HG03439 (cell line): ENCODE measurements at regions not wholly inside any gene's neighbourhood (a gene's known extent, or its start where the extent isn't known, plus 50 kb on each side); places are given as distances from the start of the nearest gene placed in this dataset.

Experiments used
- ATAC-seq: cut with Tn5 transposase; IDR thresholded peaks from one replicate; pipeline ENCODE4 v1.9.1; 2021; ENCODE audit warnings: mild to moderate bottlenecking, moderate library complexity; ENCODE audit not compliant: unreplicated experiment

DNA sequence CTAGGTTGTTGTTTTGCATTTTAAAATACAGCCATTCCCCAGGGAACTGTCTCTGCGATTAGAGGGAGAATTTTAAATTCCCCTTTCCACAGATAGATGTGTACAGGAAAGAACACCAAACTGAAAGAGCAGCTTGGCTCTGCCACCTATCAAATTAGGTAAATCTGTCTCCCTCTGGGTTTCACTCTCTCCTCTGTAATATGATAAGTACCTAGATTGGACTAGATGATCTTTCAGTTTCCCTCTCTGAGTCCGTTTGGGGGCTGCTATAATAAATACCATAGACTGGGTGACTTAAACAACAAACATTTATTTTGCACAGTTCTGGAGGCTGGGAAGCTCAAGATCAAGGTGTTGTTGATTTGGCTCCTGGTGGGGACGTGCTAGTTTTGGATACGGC, 186.0 kb downstream of the KIF20B start:
- ATAC-seq: peak; percentile 50

DNA sequence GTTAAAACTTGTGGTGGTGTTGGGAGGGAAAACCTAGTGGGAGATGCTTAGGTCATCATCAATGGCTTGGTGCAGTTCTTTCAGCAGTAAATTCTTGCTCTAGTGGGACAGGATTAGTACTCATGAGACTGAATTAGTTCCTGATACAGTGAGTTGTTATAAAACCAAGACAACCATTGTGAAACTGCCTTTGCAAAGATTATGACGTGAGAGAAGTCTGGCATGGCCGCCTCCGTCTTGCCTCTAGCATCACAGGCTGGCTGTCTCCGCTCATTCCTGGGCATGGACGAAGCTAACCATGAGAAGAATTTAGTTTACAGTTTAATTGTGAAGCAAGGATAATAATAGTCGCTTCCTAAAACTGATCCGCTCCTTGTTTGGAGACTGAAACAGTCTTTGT, 186.4 kb downstream of the KIF20B start:
- peak; percentile 57 for ATAC-seq

DNA sequence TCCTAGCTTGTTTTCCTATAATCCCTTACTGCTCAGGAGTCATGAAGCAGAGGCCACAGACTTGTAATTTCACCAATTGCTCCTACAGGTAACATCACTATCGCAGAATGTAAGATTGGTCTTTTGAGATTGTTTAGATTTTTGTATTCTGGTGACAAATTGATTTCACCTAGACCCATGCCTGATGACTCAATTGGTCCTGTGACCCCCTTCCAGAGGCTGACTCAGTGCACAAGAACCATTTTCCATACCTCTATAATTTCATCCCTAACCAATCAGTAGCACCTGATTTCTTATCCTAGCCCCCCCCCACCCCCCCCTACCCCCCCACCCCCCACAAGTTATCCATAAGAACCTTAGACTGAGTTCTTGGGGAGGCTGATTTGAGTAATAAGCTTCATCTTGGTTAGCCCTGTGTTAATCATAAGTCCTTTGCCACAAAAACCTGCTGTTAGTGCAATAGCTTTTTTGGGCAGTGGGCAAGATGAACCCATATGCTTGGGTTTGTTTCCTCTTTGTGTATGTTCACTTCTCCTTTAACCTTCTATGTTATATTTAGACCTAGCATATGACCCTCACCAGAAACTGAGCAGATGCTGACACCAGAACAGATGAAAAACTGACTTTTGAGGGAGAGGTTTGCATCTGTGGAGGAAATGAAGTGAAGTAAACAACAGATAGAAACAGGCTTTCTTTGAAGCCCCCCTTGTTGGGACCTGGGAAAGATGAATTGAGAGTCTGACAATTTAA, 187.1 kb downstream of the KIF20B start:
- ATAC-seq: peak; percentile 71

DNA sequence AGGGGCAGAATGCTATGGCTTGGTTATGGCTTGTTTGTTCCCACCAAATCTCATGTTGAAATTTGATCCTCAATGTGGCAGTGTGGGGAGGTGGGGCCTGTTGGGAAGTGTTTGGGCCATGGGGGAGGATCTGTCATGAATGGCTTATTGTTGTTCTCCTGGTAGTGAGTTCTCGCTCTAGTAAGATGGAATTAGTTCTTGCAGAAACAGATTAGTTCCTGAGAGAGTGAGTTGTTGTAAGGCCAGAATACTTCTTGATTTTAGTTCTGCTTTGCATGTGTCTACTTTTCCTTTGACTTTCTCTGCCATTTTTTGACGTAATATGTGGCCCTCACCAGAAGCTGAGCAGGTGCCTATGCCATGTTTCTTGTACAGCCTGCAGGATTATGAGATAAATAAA, 188.2 kb downstream of the KIF20B start:
- no peak for ATAC-seq

DNA sequence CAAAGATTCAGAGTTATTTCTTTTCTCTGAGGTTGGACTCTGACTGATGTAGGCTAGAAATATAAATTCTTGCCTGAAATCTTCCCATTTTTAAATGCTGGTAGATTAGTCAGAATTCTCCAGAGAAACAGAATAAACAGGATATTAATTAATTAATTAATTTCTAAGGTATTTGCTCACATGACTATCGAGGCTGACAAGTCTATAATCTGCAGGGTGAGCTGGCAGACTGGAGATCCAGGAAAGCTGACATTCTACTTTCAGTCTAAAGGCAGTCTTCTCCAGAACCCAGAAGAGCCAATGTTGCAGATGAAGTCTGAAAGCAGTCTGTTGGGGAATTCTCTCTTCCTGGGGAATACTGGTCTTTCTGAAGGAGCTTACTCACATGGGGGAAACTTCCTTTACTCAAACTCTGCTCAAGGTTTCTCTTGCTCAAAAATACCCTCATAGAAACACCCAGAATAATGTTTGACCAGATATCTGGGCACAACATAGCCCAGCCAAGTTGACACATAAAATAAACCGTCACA, 189.7 kb downstream of the KIF20B start:
- ATAC-seq: no peak

DNA sequence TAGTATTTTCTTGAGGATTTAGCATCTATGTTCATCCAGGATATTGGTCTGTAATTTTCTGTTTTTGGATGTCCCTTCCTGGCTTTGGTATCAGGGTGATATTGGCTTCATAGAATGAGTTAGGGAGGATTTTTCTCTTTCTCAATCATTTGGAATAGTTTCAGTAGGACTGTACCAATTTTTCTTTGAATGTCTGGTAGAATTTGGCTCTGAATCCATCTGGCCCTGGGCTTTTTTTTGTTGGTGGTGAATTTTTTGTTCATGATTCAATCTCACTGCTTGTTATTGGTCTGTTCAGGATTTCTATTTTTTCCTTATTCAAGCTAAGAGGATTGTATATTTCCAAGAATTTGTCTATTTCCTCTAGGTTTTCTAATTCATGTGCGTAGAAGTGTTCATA, 192.7 kb downstream of the KIF20B start:
- ATAC-seq: no peak

DNA sequence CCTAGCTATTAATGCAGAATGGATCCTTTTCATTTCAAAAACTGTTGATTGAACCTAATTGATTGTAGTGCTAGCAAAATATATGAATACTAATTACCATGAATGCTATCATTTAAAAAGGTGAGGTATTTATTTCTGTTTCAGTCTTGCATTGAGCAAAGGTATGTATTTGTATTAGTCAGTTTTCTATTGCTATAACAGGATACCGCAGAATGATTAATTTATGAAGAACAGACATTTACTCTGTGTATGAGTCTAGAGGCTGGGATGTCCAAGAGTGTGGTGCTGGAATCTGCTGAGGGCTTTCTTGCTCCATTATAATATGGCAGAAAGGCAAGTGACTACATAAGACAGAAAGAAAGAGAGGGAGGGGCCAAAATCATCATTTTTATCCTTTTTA, 199.2 kb downstream of the KIF20B start:
- ATAC-seq: no peak

DNA sequence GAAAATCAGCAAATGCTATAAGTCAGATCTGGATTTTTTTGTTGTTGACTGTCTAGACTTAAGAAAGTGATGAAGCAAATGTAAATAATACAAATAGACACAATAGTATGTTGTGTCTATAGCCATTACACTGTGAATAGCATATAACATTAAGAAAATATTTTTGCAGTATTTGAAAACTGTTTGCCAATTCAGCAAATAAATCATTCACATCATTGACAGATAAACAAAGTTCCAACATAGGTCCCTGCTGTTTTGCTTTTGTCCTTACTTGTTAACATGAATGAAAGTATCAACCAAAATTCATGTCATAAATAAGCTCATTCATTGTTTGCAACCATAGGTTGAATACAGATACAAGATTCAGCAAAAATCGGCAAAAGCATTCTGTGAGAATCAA, 200.5 kb downstream of the KIF20B start:
- ATAC-seq: no peak

DNA sequence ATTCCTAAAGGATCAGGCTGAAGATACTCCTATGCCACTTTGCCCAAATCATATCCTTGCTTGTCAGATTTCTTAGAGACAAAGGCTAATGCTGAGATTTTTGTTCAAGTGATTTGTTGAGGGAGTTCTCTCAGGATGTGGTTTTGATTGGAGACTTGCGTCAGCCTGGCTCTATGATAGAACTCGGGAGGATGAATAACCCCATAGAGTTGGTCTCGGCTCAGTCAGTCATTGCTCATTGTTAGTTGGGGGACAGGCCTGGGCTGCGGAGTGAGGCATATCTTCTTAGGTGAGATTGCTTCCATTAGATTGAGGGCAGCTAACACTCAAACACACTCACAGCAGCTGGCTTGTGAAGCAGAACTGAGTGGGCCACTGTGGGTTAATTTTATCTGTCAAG, 203.4 kb downstream of the KIF20B start:
- no peak for ATAC-seq

DNA sequence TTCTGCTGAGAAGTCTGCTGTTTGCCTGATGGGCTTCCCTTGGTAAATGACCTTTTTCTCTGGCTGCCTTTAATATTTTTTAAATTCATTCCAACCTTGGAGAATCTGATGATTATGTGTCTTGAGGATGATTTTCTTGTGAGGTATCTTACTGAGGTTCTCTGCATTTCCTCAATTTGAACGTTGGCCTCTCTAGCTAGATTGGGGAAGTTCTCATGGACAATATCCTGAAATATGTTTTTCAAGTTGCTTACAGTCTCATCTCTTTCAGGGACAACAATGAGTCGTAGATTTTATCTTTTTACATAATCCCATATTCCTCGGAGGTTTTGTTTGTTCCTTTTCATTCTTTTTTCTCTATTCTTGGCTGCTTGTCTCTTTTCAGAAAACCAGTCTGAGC, 208.4 kb downstream of the KIF20B start:
- ATAC-seq: no peak

DNA sequence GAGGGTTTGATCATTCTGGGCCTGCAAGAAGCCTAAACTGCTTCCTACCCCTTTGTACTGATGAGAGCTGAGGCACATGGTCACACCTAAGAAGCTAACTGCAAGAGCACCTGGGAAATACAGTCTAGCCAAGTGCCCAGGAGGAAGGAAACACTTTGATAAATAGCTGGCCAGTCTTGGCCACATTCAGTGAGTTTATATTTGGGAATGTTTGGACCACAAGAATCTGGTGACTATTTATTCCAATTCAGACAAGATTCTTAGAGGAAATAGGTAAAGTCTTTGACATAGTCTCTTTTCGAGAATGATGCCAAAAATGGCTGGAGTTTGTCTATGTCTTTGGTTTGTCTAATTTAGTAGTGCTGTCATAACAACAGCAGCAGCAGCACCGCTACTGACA, 213.6 kb downstream of the KIF20B start:
- no peak for ATAC-seq

DNA sequence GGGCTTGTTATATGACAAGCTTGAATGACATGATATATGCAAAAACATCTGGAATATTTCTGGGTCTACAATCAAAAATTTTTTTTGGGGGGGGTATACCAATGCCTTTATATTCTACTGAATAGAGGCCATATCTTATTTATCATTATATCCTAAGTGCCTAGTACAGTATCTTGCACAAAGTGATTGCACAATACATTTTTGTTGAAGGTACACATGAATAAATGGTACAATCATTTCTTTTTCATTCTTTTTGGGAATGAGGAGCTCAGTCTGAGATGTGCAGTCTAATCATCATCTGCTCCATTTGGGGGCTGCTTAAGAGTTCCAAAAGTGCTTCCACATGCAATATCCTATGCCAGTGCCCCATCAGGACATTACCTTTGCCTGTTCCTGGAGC, 214.6 kb downstream of the KIF20B start:
- ATAC-seq: no peak

DNA sequence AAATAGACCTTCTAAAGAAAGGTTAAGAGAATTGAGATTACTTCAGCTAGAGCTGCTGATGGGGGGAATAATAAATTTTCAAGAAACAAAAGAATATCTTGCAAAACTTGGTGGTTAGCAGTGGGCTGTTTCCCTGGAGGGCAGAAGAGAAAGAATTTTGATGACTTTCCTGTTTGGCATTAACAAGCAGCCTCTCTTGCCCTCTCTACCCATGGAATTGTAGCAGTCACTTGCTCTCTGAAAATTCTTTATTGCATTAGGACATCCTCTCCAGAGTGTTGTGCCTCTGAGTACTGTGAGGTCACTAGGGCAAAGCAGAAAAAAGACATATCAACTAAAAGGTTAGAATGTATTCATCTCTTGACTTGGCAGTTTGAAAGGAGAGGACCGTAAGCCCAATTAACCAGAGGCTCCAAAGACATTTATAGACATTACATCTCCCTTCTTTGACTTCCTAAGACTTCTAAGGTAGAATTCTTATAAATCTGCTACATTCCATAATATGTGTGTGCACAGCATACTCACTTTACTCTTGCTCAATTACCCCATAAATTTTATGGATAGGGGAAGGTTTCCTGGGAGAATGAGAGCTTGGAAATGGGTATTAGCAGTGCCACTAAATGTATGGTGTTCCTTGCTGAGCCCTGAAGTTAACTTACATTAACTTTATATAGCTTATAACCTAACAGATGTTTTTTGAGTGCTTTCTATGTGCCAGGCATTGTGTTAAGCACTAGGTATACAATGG, 215.3 kb downstream of the KIF20B start:
- ATAC-seq: no peak

DNA sequence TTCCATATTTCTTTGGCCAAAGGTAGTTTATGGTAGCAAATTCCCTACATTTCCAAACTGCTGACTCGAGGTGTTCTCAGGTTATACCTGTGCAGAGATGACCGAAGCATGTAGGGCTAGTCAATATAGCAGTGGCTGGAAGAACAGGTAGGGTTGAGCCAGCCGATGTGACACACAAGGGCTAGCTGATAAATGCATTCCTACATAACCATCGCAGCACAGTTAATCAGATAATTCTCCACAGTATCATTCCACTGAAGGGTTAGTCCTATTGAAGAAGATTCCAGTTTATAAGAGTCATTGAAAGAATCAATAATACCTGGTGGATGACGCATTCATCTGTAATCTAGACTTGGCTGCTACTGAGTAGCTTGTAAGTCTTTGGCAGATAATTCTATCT, 220.0 kb downstream of the KIF20B start:
- ATAC-seq: no peak

DNA sequence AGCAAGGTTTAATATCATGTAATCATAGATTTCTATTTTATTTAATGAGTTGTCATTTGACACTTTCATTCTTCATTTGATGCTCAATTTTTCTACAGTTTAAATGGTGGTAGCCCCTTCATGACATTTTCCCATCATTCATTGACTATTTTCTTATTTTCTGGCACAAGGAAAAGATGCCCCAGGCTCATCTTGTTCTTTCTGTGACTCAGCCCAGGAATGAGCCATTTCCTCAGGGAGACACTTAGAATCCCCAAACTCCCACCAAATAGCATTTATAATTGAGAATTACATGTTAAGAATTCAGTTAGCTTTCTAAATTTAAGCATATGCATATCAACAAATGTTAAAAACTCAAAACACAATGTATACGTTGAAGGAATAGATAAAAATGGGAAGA, 222.3 kb downstream of the KIF20B start:
- ATAC-seq: no peak

DNA sequence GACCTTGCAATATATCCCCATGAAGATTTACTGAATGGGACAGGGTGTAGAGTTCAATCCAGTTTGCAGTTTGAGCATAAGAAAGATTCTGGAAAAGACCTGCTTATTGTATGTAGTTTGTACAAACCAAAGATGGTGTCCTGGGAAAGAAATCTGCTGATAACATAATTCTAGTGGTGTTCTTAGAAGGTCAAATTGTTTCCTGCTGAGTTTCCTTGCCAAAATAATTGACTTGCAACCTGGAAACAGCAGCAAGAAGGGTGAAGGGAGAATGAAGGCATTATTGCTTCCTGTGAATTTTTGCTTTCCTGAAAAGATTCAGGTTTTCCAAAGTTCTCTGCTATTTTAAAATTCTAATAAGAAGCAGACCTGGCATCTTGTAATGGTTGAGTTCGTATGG, 222.9 kb downstream of the KIF20B start:
- ATAC-seq: no peak

DNA sequence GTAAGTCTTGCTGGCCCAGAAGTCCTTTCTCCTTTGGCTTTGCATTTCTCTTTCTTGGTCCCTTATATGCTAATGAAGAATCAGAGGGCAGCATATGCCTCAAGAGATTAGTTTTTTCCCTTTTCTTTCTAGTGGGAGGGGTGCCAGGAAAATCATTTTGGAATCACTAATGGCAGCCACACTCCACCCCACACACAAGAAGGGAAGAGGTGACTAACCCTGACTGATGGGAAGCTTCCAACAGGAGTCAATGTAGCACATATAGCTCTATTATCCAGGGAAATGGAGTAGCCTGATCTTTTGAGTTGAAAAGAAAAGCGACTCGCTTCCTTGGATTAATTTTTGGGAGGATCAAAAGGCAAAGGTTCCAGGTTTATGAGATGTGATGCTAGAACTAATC, 225.3 kb downstream of the KIF20B start:
- ATAC-seq: no peak

DNA sequence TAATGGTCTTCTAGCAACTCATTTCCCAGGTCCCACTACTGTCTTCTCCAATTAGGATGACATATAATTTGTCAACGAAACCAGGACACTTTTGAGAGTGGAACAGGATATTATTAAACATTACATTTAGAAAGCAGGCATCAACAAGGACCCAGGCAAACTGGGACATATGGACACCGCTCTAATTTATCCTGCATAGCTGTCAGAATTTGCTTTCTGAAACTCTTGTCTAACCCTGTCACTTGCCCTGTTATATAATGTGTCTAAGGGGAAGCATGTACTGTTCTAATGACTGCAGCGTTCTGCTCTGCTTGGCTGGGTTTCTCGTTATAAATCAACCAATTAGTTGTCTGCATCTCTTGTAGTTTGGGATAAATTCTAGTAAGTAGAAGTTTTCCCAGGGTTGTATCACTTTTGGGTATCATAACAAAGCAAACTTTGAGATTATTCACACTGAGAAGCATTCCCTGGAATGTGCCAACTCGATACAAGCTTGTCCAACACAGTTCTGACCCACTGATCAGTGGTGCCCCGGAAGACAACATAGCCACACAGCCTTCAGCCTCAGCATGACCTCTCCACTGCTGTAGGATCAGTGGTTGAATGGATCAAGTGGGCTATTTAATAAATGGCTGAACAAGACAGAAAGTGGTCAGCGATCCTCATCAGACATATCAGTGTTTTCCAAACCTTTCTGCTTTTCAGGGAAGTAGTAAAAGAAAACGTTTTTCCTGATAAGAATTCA, 228.1 kb downstream of the KIF20B start:
- ATAC-seq: no peak

DNA sequence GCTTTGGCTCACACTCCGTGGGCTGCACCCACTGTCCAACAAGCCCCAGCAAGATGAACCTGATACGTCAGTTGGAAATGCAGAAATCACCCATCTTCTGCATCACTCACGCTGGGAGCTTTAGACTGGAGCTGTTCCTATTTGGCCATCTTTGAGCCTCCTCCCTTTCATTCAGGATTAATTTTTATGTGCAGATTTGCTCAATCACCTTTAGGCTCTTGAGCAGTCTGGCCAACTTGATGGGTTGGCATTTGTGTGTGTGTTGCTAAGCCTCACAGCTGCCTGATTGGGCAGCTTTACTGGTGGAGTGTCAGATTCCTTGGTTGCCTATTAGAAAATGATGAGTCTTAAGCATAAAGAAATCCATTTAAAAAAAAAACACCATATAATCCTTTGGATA, 236.1 kb downstream of the KIF20B start:
- ATAC-seq: no peak

DNA sequence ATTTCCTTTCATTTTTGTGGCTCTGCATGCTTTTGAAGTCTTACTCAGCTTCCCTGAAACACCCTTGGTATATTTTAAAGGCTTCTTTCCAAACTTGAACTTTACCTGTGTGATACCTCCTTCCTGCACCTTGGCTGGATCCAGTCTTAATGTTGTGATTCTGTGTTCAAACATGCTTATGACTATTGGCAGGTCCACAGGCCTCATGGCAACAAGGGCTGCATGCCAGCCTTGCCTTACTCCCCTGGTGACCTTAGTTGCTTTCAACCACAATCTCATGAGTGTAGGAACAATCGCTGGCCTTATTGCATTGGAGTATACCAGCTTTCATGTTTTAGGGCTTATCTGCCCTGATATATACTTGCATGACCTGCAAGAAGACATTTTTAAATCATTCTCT, 238.7 kb downstream of the KIF20B start:
- no peak for ATAC-seq

DNA sequence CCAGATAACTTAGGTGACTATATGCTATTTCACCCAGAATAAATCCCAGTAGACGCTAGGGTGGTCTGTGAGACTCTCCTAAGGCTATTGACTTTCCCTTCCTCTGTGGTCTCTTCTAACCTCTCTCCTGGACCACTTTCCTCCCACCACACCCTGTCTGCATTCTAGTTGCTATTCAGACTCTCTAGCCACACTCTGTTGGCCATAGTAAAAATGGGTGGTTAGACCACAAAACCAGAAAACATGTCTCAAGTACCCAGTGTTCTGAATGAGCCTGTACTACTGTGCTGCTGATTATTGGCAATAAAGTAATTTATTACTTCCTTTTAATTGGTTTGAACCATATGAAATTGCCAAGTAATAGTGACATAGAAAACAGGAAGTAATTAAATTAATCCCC, 240.8 kb downstream of the KIF20B start:
- ATAC-seq: no peak

DNA sequence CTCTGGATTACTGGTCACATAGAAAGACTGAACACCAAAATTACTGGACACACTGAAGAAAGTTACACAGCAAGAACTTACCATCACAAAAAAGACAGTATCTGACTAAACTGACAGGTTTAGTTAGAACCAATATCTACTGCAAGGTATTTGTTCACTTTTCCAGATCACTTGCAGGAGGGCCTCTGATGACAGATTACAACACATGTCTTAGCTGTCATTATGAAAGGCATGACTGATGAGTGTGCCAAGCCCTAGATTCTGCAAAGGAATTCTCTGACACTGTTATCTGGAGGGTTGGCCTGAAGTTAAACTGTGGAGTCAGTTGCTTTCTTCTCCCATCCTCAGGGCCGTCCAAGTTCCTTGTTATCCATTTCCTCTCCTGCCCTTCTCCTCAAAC, 242.7 kb downstream of the KIF20B start:
- no peak for ATAC-seq
